ENCODE measurements at regions not wholly inside any gene's neighbourhood (a gene's known extent, or its start where the extent isn't known, plus 50 kb on each side); places are given as distances from the start of the nearest gene placed in this dataset.

DNA sequence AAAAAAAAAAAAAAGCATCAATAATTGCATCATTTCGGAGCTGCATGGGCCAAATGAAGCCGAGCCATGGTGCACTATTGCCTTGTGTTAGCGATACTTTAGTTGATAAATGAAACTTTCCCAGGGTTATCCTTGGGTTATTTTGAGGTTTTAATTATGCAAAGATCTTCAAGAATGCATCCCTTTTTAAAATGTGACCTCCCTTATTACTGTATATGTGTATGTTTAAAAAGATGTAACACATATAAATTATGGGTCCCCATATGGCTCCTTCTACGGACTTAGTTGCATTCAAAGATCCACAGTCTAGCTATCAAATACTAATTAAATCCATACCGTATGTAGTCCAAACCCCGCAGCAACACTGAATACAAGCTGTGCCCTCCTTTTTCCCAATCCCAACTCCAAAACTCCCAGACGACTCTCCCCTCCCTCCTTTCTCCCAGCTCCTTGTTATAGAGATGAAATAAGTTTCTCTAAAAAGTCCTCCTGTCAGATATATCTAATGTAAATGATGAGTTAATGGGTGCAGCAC, 129.3 kb upstream of the MAP1LC3B2 start:
- H3K4me1 ChIP-seq (replicated peaks in 1 of 2), result peaks cover 0 to 6% of the 10 kb centered on the region in 2 donors
- no peak for TF ChIP-seq POLR2A (IDR thresholded peaks at IDR 0.05)
- TF ChIP-seq, protein P1, sequence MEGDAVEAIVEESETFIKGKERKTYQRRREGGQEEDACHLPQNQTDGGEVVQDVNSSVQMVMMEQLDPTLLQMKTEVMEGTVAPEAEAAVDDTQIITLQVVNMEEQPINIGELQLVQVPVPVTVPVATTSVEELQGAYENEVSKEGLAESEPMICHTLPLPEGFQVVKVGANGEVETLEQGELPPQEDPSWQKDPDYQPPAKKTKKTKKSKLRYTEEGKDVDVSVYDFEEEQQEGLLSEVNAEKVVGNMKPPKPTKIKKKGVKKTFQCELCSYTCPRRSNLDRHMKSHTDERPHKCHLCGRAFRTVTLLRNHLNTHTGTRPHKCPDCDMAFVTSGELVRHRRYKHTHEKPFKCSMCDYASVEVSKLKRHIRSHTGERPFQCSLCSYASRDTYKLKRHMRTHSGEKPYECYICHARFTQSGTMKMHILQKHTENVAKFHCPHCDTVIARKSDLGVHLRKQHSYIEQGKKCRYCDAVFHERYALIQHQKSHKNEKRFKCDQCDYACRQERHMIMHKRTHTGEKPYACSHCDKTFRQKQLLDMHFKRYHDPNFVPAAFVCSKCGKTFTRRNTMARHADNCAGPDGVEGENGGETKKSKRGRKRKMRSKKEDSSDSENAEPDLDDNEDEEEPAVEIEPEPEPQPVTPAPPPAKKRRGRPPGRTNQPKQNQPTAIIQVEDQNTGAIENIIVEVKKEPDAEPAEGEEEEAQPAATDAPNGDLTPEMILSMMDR (IDR thresholded peaks at IDR 0.05), result no peak
- no peak overlapping the region for H3K4me3 ChIP-seq
- H3K36me3 ChIP-seq (replicated peaks in 1 of 2), result no peaks in the 10 kb centered on the region
- H3K27me3 ChIP-seq, result no peaks in the 10 kb centered on the region
- H3K27ac ChIP-seq, result no peak overlapping the region
- WGBS, 4 donors, result 75 to 89% (median 83%) methylated on average over 7 of the region's 7 CpGs
- H3K9me3 ChIP-seq (replicated peaks in 1 of 3), result no peaks in the 10 kb centered on the region
- intact Hi-C loops (cut with DNase I), result no loop called here
- DNase-seq, result no peak

GRCh38 chr12:116430911-116431565, 128.1 kb upstream of the MAP1LC3B2 start:
- Histone ChIP-seq H3K4me3 (no peak overlapping the region), H3K9me3 (replicated peaks in 1 of 3) (no peaks in the 10 kb centered on the region), H3K27me3 (no peaks in the 10 kb centered on the region), H3K36me3 (replicated peaks in 1 of 2) (no peaks in the 10 kb centered on the region), H3K4me1 (replicated peaks in 1 of 2) (peaks cover 0 to 6% of the 10 kb centered on the region in 2 donors), H3K27ac (no peak overlapping the region)
- WGBS, 4 donors, result 90 to 98% (median 94%) methylated on average over 5 of the region's 5 CpGs
- intact Hi-C loops (cut with DNase I), result no loop called here
- TF ChIP-seq POLR2A (IDR thresholded peaks at IDR 0.05), result no peak
- TF ChIP-seq, protein P1 (IDR thresholded peaks at IDR 0.05), result no peak
- DNase-seq, result no peak

DNA sequence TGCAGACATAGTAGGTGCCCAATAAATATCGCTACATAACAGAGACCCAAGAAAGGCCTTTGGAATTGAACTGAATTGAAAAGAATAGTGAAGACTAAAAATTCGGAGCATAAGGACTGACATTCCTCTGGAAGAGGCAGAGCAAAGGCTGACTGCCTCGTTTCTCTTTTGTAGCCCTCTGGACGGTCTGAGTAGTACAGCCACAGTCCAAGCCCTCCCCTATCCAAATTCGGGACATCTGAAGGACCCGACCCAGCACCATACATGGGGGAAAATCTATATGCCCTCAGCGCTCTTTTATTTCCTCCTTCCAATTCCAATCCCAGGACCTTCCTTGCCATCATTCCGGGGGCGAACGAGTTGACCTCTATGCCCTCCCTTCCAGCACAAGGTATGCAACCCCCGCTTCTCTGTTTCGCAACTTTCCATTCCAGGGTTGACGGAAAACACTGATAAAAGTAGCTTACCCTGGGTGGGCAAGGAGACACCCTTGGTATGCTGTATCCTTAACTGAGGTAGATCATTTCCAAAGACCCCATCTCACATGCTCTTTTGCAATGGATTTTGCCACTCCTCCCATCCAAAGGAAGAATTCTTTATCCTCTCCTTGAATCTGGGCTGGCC, 127.4 kb upstream of the MAP1LC3B2 start:
- TF ChIP-seq POLR2A (IDR thresholded peaks at IDR 0.05), result no peak
- TF ChIP-seq, protein P1 (IDR thresholded peaks at IDR 0.05), result no peak
- H3K4me1 ChIP-seq (replicated peaks in 1 of 2), result peaks cover 0 to 6% of the 10 kb centered on the region in 2 donors
- intact Hi-C loops (cut with DNase I), result no loop called here

GRCh38 chr12:116432314-116432750, 126.8 kb upstream of the MAP1LC3B2 start:
- Histone ChIP-seq H3K4me1 (replicated peaks in 1 of 2) (peaks cover 0 to 6% of the 10 kb centered on the region in 2 donors), H3K27me3 (no peaks in the 10 kb centered on the region), H3K36me3 (replicated peaks in 1 of 2) (no peaks in the 10 kb centered on the region), H3K27ac (no peak overlapping the region), H3K4me3 (no peak overlapping the region), H3K9me3 (replicated peaks in 1 of 3) (no peaks in the 10 kb centered on the region)
- DNase-seq, result peak in 2 of 7 donors; percentile 3 to 18
- TF ChIP-seq POLR2A (IDR thresholded peaks at IDR 0.05), result no peak
- TF ChIP-seq, protein P1 (IDR thresholded peaks at IDR 0.05), result no peak
- 59 to 72% (median 66%) methylated on average over 4 of the region's 4 CpGs for WGBS, 4 donors
- intact Hi-C loops (cut with DNase I), result no loop called here

More for the DNA sequence above, 127.4 kb upstream of the MAP1LC3B2 start:
- WGBS, 4 donors, result 75 to 87% (median 85%) methylated on average over 13 of the region's 13 CpGs
- Histone ChIP-seq H3K4me3 (no peak overlapping the region), H3K27ac (no peak overlapping the region), H3K9me3 (replicated peaks in 1 of 3) (no peaks in the 10 kb centered on the region), H3K36me3 (replicated peaks in 1 of 2) (no peaks in the 10 kb centered on the region), H3K27me3 (no peaks in the 10 kb centered on the region)
- DNase-seq, result no peak

All from adrenal gland (tissue), 9 donors.